ENCODE measurements at regions not wholly inside any gene's neighbourhood (a gene's known extent, or its start where the extent isn't known, plus 50 kb on each side); places are given as distances from the start of the nearest gene placed in this dataset.

DNA sequence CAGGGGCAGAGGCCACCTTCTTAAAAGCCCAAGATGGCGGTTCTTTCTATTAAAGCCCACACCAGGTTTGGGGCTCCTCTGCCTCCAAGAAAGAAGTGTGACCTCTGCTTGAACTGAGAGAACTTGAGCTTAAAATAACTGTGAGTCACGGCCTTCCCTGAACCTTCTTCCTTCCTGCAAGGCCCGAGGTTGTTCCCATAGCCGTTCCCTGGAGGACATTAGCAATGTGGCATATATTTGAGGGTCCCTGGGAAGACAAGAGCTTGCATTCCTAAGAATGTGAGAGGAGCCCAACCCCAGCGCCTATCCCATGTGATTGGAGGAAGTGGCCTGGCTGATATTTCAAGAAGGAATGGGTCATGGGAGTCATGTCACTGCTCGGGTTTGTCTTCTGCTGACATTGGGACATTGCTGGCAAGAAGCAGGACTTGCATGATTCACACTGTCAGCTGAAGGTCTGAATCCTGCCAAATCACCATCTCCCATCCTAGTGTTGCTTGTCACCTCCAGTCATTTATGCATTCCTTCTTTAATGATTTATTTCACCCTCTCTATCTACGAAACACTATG lies 168.1 kb downstream of the TRIB2 start:
- ATAC-seq (no peak), DNase-seq (no peak)
- Mint-ChIP-seq H3K36me3 (ENCODE audit: low read depth) (no peaks in the 10 kb centered on the region), H3K4me3 (no peak overlapping the region), H3K4me1 (ENCODE audit: low read depth) (no peaks in the 10 kb centered on the region), H3K9me3 (no peaks in the 10 kb centered on the region), H3K27me3 (no peaks in the 10 kb centered on the region), H3K27ac (no peak overlapping the region)
- TF ChIP-seq, protein P1, sequence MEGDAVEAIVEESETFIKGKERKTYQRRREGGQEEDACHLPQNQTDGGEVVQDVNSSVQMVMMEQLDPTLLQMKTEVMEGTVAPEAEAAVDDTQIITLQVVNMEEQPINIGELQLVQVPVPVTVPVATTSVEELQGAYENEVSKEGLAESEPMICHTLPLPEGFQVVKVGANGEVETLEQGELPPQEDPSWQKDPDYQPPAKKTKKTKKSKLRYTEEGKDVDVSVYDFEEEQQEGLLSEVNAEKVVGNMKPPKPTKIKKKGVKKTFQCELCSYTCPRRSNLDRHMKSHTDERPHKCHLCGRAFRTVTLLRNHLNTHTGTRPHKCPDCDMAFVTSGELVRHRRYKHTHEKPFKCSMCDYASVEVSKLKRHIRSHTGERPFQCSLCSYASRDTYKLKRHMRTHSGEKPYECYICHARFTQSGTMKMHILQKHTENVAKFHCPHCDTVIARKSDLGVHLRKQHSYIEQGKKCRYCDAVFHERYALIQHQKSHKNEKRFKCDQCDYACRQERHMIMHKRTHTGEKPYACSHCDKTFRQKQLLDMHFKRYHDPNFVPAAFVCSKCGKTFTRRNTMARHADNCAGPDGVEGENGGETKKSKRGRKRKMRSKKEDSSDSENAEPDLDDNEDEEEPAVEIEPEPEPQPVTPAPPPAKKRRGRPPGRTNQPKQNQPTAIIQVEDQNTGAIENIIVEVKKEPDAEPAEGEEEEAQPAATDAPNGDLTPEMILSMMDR (IDR thresholded peaks at IDR 0.05), result no peak
- ChIA-PET POLR2A (no interaction called here), CTCF (interaction anchor here (0.6 kb wide), 1 partner anchor 46 kb away, joined by 3 read pairs; no protein-coding TSS in a partner anchor)
- intact Hi-C loops (cut with micrococcal nuclease), result no loop called here

DNA sequence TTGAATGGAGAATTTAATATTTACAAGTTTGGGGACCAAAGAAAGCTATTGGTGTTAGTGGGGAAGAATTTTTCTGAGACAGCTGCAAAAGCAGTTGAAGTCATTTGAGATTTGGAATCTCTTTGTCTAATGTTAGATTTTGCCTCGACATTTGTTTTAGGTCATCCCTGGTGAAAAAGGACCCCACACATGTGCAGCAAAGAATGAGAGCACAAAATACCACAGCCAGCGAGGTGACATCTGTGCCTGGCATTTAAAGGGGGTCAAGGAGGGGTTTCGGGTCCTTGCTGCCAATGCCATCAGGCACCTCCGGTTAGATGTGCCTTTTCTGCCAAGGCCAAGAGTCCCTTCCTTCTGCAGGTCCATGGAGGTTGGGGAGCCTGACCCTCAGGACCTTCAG lies 173.3 kb downstream of the TRIB2 start:
- Mint-ChIP-seq H3K27me3 (no peaks in the 10 kb centered on the region), H3K36me3 (ENCODE audit: low read depth) (no peaks in the 10 kb centered on the region), H3K9me3 (peaks cover 18% of the 10 kb centered on the region), H3K27ac (no peak overlapping the region), H3K4me3 (no peak overlapping the region), H3K4me1 (ENCODE audit: low read depth) (no peaks in the 10 kb centered on the region)
- ATAC-seq (no peak), DNase-seq (no peak)
- intact Hi-C loops (cut with micrococcal nuclease), result no loop called here
- ChIA-PET CTCF (no interaction called here), POLR2A (no interaction called here)
- TF ChIP-seq, protein P1 (IDR thresholded peaks at IDR 0.05), result no peak

DNA sequence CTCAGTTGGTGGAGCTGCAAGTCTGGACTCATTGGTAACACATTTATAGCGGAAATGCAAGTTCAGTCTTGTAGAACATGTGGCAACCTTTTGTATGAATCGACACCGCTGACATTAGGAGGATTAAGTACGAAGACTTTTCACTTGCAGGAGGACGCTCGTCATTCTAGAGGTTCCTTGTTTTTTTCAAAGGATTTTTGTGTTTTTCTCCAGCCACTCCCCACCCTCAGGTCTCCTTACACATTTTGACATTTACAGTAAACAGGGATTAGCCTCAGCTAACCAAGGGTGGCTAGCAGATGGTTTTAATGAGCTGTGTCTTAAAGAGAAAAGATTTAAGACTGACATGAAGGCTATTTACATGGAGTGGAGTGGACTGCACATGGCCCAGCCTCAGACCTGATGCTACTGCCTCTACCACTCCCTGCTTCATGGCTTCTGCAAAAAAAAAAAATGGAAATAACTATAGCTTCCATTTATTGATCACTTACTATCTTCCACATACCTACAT lies 173.8 kb downstream of the TRIB2 start:
- DNase-seq (no peak), ATAC-seq (no peak)
- H3K27me3 Mint-ChIP-seq, result no peaks in the 10 kb centered on the region
- intact Hi-C loops (cut with micrococcal nuclease), result no loop called here
- H3K27ac Mint-ChIP-seq, result no peak overlapping the region
- CTCF ChIA-PET, result no interaction called here
- H3K36me3 Mint-ChIP-seq (ENCODE audit: low read depth), result no peaks in the 10 kb centered on the region
- POLR2A ChIA-PET, result no interaction called here
- TF ChIP-seq, protein P1 (IDR thresholded peaks at IDR 0.05), result no peak
- H3K4me3 Mint-ChIP-seq, result no peak overlapping the region
- no peaks in the 10 kb centered on the region for H3K4me1 Mint-ChIP-seq (ENCODE audit: low read depth)
- peaks cover 21% of the 10 kb centered on the region for H3K9me3 Mint-ChIP-seq

DNA sequence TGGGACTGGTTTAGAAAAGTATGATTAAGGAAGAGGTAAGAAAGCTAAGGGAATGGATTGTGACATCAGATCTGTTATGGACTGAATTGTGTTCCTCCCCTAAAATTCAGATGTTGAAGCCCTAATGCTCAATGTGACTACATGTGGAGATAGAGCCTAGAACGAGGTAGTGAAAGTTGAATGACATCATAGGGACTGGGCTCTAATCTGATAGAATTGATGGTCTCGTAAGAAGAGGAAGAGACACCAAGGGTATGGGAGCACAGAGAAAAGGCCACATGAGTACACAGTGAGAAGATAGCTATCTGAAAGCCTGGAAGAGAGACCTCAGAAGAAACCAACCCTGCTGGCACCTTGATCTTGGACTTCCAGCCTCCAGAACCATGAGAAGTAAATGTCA lies 178.3 kb downstream of the TRIB2 start:
- Mint-ChIP-seq H3K4me1 (ENCODE audit: low read depth) (peaks cover 19% of the 10 kb centered on the region), H3K9me3 (peaks cover 21% of the 10 kb centered on the region), H3K27me3 (no peaks in the 10 kb centered on the region), H3K4me3 (no peak overlapping the region), H3K36me3 (ENCODE audit: low read depth) (no peaks in the 10 kb centered on the region), H3K27ac (no peak overlapping the region)
- CTCF ChIA-PET, result interaction anchor here (3.7 kb wide), 1 partner anchor 35 kb away, joined by 19 read pairs; no protein-coding TSS in a partner anchor
- POLR2A ChIA-PET, result no interaction called here
- no peak for DNase-seq
- ATAC-seq, result no peak
- TF ChIP-seq, protein P1 (IDR thresholded peaks at IDR 0.05), result no peak
- intact Hi-C loops (cut with micrococcal nuclease), result no loop called here

DNA sequence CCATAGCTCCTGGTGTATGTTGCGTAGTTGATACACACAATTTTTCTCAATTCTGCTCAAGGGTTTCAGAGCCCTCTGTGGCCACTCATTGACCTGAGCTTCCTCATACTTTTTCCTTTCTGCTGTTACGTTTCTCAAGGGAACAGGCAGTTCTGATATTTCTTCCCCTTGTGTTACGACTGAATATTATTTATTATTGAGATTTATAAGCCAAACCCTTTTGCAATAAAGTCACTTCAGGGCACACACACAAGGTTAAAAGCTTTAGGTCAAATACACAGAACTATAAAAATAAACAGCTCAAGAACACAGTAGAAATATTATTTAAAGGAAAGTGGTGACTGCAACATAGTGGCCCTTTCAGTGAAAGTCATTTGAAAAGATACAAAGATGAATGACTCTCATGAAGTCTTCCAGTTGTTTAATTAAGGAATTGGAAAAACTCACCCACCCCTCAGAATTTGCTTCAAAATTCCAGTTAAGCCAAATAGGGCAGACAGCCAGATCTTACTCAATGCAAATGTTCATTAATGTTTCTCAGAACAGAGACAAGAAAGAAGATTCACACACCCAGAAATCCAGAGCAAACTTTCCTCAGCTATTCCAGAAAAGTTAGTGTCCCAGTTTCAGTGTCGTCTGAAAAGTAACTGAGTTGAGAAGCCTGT lies 179.7 kb downstream of the TRIB2 start:
- Mint-ChIP-seq H3K27ac (no peak overlapping the region), H3K9me3 (peaks cover 21% of the 10 kb centered on the region), H3K27me3 (no peaks in the 10 kb centered on the region), H3K36me3 (ENCODE audit: low read depth) (no peaks in the 10 kb centered on the region), H3K4me3 (no peak overlapping the region), H3K4me1 (ENCODE audit: low read depth) (peaks cover 19% of the 10 kb centered on the region)
- intact Hi-C loops (cut with micrococcal nuclease), result no loop called here
- ChIA-PET POLR2A (interaction anchor here (1.0 kb wide), 1 partner anchor 66 kb away, joined by 4 read pairs; no protein-coding TSS in a partner anchor), CTCF (interaction anchor here (2.9 to 3.7 kb wide), 2 partner anchors 34 to 111 kb away, joined by 13 to 19 read pairs; no protein-coding TSS in a partner anchor)
- no peak for ATAC-seq
- TF ChIP-seq, protein P1 (IDR thresholded peaks at IDR 0.05), result no peak
- no peak for DNase-seq

All from activated CD8-positive, alpha-beta T cell treated with anti-CD3 and anti-CD28 coated beads for 36 hours (primary cell).